ENCODE measurements at regions not wholly inside any gene's neighbourhood (a gene's known extent, or its start where the extent isn't known, plus 50 kb on each side); places are given as distances from the start of the nearest gene placed in this dataset.
"Not testable (repeated sequence)": the region's sequence is repeated elsewhere in the genome, so short reads cannot be mapped to it uniquely, and the experiment has no call there.

DNA sequence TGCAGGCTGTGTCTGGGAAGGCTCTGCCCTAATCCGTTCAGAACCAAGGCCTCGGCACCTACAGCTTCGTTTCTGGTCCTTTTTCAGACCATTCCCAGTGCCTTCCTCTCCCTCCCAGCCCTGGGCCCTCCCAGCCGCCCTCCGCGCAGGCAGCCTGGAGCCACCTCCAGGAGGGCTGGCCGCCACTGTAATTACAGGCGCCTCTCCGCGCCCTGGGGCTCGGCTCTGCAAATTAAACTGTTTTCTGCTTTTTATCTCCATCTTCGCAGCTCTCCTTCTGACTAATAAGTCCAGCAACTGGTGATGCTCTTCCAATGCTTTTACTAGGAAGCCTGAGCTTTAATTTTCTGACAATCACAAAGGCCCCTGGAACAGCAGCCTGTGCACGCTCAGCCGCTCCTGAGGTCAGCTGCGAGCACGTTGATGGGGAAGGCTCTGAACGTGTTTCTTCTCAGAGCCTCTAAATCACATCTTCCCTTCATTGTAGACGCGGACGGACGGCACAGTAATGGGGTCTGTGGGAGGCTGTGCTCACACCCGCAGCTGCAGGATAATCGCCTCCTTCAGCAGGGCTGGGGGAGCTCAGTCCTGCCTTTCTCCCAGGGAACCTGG is 194.6 kb downstream of the DLL1 start:
- DNase-seq (ENCODE audit: low spot score) = no peak

DNA sequence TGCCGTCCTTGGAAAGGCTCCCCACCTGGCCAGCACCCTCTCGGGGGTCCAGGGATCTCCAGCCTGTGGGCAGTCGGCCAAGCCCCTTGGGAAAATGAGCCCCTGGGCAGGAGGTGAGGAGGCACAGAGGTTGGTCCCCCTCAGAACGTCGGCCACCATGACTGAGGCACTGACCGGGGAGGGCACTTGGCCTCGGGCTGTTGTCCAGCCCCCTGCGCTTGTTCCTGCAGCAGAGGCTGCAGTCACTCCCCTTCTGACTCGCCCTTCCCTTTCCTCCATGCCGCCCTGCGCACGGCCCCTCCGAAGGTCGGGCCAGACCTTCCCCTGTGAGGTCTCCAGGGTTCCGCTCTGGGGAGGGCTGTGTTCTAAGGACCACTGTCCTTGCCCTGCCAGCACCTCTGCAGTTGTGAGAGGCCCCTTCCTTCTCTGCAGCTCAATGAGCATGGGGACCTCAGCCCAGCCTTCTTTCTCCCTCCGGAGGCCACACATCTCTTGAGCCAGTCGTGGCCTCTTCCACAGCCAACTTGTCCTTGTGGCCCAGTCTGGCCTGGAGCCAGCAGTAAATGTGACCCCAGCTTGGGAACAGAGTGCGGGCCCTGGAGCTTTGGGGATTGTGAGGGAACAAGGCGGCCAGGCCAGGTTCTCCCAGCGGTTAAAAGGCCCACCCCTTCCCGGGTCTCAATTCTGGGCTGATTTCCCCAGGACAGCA is 195.5 kb downstream of the DLL1 start:
- no peak for DNase-seq (ENCODE audit: low spot score)

- no peak for DNase-seq (ENCODE audit: low spot score)
Observed at GRCh38 chr6:170094686-170095272, 196.1 kb downstream of the DLL1 start.

DNA sequence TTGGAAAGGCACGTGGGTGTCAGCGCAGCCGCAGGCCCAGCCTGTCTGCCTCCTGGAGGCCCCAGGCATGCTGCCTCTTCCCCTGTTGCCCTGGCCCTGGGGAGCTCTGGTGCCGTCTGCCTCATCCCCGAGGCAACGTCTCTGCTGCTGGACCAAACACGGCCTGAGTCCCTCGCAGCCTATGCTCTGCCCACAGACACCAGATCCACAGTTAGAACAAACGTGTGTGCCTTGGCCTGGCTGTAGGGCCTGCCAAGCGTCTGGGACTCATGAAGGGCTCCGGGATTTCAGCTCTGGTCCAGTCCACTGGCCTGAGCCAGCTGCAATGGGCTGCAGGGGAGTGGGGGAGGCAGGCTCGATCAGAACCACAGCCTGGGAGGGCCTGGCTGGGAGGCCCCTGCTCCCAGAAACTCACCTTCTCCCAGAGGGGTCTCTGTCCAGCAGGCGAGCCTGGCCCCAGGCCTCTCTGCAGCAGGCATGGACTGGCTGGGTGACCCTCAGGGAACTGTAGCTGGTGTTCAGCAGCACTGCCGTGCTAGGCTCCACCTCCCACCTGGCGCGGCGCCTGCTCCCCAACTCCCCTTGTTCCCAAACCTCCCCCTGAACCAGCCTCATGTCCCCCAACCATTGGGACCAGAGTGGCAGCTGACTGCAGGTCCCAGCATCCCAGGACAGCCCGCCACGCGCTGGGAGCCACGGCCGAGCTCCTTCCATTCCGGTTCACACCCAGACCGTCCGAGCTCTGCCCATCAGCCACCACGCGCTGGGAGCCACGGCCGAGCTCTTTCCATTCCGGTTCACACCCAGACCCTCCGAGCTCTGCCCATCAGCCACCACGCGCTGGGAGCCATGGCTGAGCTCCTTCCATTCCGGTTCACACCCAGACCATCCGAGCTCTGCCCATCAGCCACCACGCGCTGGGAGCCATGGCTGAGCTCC is 197.0 kb downstream of the DLL1 start:
- DNase-seq (ENCODE audit: low spot score) = no peak

- no peak for DNase-seq (ENCODE audit: low spot score)
Observed at GRCh38 chr6:170093276-170093657, 197.6 kb downstream of the DLL1 start.

DNA sequence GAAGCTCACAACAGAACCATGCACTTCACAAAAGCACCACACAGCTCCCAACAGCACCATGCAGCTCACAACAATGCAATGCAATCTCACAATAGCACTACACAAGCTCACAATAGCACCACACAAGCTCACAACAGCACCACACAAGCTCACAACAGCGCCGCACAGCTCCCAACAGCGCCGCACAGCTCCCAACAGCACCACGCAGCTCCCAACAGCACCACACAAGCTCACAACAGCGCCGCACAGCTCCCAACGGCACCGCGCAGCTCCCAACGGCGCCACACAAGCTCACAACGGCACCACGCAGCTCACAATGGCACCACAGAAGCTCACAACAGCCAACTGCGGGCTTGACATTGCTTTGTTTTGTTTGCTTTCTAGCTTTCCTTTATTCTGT is 198.1 kb downstream of the DLL1 start:
- no peak for DNase-seq (ENCODE audit: low spot score)

DNA sequence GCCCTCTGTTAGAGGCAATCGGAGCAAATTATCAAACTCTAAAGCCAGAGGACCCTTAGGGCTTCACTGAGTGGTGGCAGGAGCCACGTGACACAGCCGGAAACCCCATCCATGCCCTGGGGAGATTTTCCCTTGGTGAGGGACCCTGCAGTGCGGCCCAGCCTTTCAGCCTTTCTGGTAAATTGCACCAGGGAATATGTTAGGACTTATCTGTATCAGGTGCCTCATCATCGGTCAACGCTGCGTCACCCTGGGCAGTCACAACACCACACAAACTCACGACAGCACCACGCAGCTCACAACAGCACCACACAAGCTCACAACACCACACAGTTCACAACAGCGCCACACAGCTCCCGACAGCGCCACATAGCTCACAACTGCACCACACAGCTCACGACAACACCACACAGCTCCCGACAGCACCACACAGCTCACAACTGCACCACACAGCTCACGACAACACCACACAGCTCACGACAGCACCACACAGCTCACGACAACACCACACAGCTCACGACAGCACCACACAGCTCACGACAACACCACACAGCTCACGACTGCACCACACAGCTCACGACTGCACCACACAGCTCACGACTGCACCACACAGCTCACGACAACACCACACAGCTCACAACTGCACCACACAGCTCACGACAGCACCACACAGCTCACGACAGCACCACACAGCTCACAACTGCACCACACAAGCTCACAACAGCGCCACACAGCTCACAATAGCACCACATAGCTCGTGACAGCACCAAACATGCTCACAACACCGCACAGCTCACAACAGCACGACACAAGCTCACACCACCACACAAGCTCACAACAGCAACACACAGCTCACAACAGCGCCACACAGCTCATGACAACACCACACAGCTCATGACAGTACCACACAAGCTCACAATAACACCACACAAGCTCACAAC is 199.0 kb downstream of the DLL1 start:
- no peak for DNase-seq (ENCODE audit: low spot score)

DNA sequence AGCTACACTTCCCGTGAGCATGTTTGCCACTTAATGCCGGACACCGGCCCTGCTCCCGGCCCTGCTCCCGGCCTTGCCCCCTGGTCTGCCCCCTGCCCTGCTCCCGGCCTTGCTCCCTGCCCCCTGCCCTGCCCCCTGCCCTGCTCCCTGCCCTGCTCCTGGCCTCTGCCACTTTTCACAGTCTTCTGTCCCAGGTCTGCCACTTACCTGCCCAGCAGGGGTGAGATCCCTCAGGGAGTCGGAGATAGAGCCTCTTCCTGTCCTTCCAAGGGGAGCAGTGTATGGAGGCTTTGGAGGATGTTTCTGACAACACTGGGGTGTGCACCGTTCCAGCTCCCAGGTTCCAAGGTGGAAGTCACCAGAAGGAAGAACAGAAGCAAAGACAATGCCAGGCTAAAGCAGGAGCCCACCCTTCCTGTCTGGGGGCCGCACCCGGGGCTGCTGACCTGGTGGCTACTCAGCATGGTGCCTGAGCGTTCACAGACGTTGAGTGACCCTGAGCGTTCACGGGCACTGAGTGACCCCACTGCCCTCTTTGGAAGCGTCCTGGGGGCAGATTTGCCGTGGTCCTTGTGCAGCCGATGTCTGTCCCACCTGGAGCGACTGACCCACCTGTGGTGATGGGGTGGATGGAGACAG is 199.8 kb downstream of the DLL1 start:
- DNase-seq (ENCODE audit: low spot score) = no peak

- no peak for DNase-seq (ENCODE audit: low spot score)
Observed at GRCh38 chr6:170090561-170090960, 200.3 kb downstream of the DLL1 start.

- DNase-seq (ENCODE audit: low spot score) = no peak
Observed at GRCh38 chr6:170089963-170090362, 200.9 kb downstream of the DLL1 start.

DNA sequence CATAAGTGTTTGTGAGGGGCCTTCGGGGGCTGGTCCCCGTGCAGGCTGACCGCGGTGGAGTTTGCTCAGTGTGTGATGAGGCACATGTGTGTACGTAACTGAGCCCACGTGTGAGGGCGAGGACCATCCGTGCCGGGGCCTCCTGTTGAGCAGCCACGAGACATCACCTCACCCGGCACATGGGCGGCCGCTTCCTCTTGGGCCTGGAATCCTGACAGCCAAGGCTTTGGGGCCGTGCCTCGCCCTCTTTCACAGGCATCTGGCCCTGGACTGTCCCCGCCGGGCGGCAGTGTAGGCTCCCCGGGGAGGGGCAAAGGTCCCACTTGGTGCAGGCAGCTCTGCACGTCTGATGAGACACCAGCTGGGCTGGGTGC is 202.3 kb downstream of the DLL1 start:
- DNase-seq (ENCODE audit: low spot score) = no peak

GRCh38 chr6:170087941-170088581 is 202.8 kb downstream of the DLL1 start:
- no peak for DNase-seq (ENCODE audit: low spot score)

GRCh38 chr6:170087421-170087780 is 203.5 kb downstream of the DLL1 start:
- DNase-seq (ENCODE audit: low spot score) = not testable (repeated sequence)

- DNase-seq (ENCODE audit: low spot score) = no peak
Observed at GRCh38 chr6:170086639-170087420, 204.0 kb downstream of the DLL1 start.

DNA sequence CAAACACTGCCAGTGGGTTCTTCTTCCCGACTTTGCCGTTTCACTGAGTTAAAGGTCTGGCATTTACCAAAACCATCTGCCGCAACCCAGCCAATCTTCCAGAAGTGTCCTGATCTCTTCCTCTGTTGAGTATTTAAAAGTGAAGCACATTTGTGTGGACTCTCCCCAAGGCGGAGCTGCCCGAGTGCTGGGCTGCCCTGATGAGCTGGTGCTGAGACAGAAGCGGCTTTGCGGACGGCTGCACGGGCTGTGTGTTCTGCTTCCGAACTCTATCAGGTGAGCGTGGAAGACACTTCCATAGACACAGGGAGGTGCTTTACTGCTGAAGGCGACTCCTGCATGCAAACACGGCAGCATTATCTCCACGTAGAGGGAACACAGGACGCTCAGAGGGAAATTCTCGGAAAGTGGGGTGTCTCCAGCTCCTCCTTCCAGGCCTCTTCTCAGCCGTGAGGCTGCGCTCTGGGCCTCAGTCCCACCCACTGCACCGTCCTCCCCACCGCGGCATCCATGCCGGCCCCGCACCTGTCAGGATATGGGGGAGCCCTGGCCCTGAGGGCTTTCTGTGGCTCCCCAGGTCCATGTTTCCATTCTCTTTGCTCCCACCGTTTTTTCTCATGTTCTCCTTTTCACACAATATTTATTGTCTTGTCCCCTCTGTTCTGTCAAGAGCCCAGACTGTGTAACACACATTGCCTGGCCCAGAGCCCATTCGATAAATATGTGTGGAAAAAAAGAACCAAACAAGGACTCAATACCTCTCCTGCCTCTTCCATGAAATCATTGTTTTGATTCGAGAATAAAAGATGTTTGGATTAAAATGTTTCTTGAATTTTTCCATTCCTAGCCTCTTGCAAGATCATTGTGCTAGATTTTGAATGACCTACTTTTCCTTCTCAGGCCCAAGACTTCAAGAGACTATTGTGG is 205.1 kb downstream of the DLL1 start:
- no peak for DNase-seq (ENCODE audit: low spot score)

GRCh38 chr6:170084166-170084730 is 206.6 kb downstream of the DLL1 start:
- DNase-seq (ENCODE audit: low spot score) = no peak

DNA sequence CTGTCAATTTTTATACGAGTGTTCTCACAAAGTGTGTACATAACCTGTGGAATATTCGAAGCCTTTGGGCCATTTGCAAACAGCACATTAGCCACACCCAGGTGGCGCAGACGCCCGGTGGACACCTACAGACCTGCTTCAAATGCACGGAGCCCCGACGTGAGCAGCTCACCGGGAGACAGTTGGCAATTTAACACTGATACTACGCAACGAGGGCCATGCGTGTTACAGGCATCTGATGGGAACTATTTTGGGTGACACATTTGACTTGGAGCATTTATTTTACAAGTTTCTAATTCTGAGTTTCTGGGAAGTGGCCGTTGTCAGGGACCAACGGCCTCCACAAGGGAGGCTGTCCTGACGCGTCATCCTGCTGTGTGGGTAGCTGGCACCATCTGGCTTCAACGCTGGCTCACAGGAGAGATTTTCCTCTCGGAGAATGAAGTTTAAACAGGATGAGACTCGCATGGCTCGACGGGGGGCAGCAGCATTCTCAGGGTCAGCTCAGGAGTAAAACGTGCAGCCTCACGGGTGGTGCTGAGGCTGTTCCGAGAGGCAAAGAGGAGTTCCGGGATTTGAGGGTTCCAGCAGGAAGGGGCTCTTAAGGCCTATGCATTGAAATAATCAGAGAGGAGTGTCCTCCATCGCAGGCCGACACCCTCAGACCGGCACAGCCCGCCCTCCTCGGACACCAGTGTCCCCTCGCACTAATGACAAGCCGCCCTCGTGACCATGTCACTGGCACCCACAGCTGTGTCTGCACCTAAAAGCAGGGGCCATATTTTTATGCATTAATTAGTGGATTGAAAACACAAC is 207.4 kb downstream of the DLL1 start:
- DNase-seq (ENCODE audit: low spot score) = no peak
